ENCODE measurements at regions not wholly inside any gene's neighbourhood (a gene's known extent, or its start where the extent isn't known, plus 50 kb on each side); places are given as distances from the start of the nearest gene placed in this dataset.

- DNase-seq: peak; percentile 99
Observed at GRCh38 chr11:116193321-116194131, 579.3 kb downstream of the BUD13 start.

GRCh38 chr11:116192509-116193210 lies 580.1 kb downstream of the BUD13 start:
- ChIA-PET CTCF (interaction anchor here (1.1 to 2.1 kb wide), 2 partner anchors 21 to 24 kb away, joined by 10 to 13 read pairs; no protein-coding TSS in a partner anchor), POLR2A (interaction anchor here (0.6 to 1.9 kb wide), 2 partner anchors 15 to 295 kb away, joined by 3 to 6 read pairs; no protein-coding TSS in a partner anchor)
- Histone ChIP-seq H3K4me1 (peaks cover 45% of the 10 kb centered on the region), H3K4me3 (ENCODE audit: low read depth, low read length) (peak overlapping the region; percentile 58), H3K9me3 (no peaks in the 10 kb centered on the region), H3K36me3 (ENCODE audit: control insufficient read depth, insufficient read depth, low read length) (no peaks in the 10 kb centered on the region), H3K27me3 (replicated peaks; ENCODE audit: control insufficient read depth, insufficient read depth, low read length) (no peaks in the 10 kb centered on the region)
- no peaks in the 10 kb centered on the region for H3K27me3 Mint-ChIP-seq (ENCODE audit: insufficient read depth, unreplicated experiment)
- DNase-seq: peak; percentile 61 to 64
- peaks cover 12% of the 10 kb centered on the region for H3K9me3 Mint-ChIP-seq (ENCODE audit: unreplicated experiment)
- H3K27ac Mint-ChIP-seq (ENCODE audit: unreplicated experiment): peak overlapping the region; percentile 51
- peaks cover 42% of the 10 kb centered on the region for H3K4me1 Mint-ChIP-seq (ENCODE audit: low read depth, unreplicated experiment)
- H3K36me3 Mint-ChIP-seq (ENCODE audit: insufficient read depth, unreplicated experiment): peaks cover 12% of the 10 kb centered on the region
- peak overlapping the region; percentile 68 for H3K4me3 Mint-ChIP-seq (ENCODE audit: unreplicated experiment)
- intact Hi-C loops (cut with micrococcal nuclease; ENCODE audit: unreplicated experiment): loop anchor here (1.0 to 2.0 kb wide), 3 partner anchors 22 to 688 kb away; partner anchors contain the start of gene CADM1
- TF ChIP-seq CTCF (IDR thresholded peaks at IDR 0.05; ENCODE audit: insufficient read depth in 1 of 2, low read depth in 1 of 2, low read length in 1 of 2, severe bottlenecking in 1 of 2, unreplicated experiment in 1 of 2): no peak
- no TSS peak for BruUV-seq (replicated peaks)

More at GRCh38 chr11:116193321-116194131, 579.3 kb downstream of the BUD13 start:
- CTCF ChIA-PET: interaction anchor here (0.6 to 2.1 kb wide), 12 partner anchors 14 to 704 kb away, joined by 3 to 13 read pairs (median 3); no protein-coding TSS in a partner anchor
- peaks cover 12% of the 10 kb centered on the region for H3K36me3 Mint-ChIP-seq (ENCODE audit: insufficient read depth, unreplicated experiment)
- BruUV-seq (replicated peaks): TSS peak; percentile 53
- no peaks in the 10 kb centered on the region for H3K36me3 ChIP-seq (ENCODE audit: control insufficient read depth, insufficient read depth, low read length)
- peaks cover 12% of the 10 kb centered on the region for H3K9me3 Mint-ChIP-seq (ENCODE audit: unreplicated experiment)
- peak overlapping the region; percentile 68 for H3K4me3 Mint-ChIP-seq (ENCODE audit: unreplicated experiment)
- POLR2A ChIA-PET: interaction anchor here (0.5 to 1.9 kb wide), 9 partner anchors 16 to 873 kb away, joined by 3 to 11 read pairs (median 5); no protein-coding TSS in a partner anchor
- TF ChIP-seq CTCF (IDR thresholded peaks at IDR 0.05; ENCODE audit: insufficient read depth in 1 of 2, low read depth in 1 of 2, low read length in 1 of 2, severe bottlenecking in 1 of 2, unreplicated experiment in 1 of 2): peak; percentile 35 to 51
- intact Hi-C loops (cut with micrococcal nuclease; ENCODE audit: unreplicated experiment): loop anchor here (1.0 to 2.0 kb wide), 3 partner anchors 21 to 689 kb away; partner anchors contain the start of gene CADM1
- H3K4me1 ChIP-seq: peaks cover 36% of the 10 kb centered on the region
- no peaks in the 10 kb centered on the region for H3K27me3 Mint-ChIP-seq (ENCODE audit: insufficient read depth, unreplicated experiment)
- peaks cover 42% of the 10 kb centered on the region for H3K4me1 Mint-ChIP-seq (ENCODE audit: low read depth, unreplicated experiment)
- peak overlapping the region; percentile 51 for H3K27ac Mint-ChIP-seq (ENCODE audit: unreplicated experiment)
- no peaks in the 10 kb centered on the region for H3K27me3 ChIP-seq (replicated peaks; ENCODE audit: control insufficient read depth, insufficient read depth, low read length)
- peak overlapping the region; percentile 58 for H3K4me3 ChIP-seq (ENCODE audit: low read depth, low read length)
- H3K9me3 ChIP-seq: no peaks in the 10 kb centered on the region

- ChIA-PET CTCF (no interaction called here), POLR2A (no interaction called here)
- intact Hi-C loops (cut with micrococcal nuclease; ENCODE audit: unreplicated experiment): no loop called here
- H3K4me1 ChIP-seq: peaks cover 47% of the 10 kb centered on the region
- Mint-ChIP-seq H3K27me3 (ENCODE audit: insufficient read depth, unreplicated experiment) (no peaks in the 10 kb centered on the region), H3K27ac (ENCODE audit: unreplicated experiment) (no peak overlapping the region), H3K4me3 (ENCODE audit: unreplicated experiment) (no peak overlapping the region), H3K9me3 (ENCODE audit: unreplicated experiment) (no peaks in the 10 kb centered on the region), H3K4me1 (ENCODE audit: low read depth, unreplicated experiment) (peaks cover 36% of the 10 kb centered on the region), H3K36me3 (ENCODE audit: insufficient read depth, unreplicated experiment) (peaks cover 12% of the 10 kb centered on the region)
- BruUV-seq (replicated peaks): no TSS peak
- H3K27me3 ChIP-seq (replicated peaks; ENCODE audit: control insufficient read depth, insufficient read depth, low read length): no peaks in the 10 kb centered on the region
- no peaks in the 10 kb centered on the region for H3K9me3 ChIP-seq
- H3K4me3 ChIP-seq (ENCODE audit: low read depth, low read length): no peak overlapping the region
- TF ChIP-seq CTCF (IDR thresholded peaks at IDR 0.05; ENCODE audit: insufficient read depth in 1 of 2, low read depth in 1 of 2, low read length in 1 of 2, severe bottlenecking in 1 of 2, unreplicated experiment in 1 of 2): no peak
- DNase-seq: no peak
- no peaks in the 10 kb centered on the region for H3K36me3 ChIP-seq (ENCODE audit: control insufficient read depth, insufficient read depth, low read length)
Observed at GRCh38 chr11:116190861-116191260, 581.9 kb downstream of the BUD13 start.

All from Caco-2 (cell line).